ENCODE measurements at regions not wholly inside any gene's neighbourhood (a gene's known extent, or its start where the extent isn't known, plus 50 kb on each side); places are given as distances from the start of the nearest gene placed in this dataset.

GRCh38 chr18:61943175-61943964, 50.6 kb upstream of the RNF152 start:
- Mint-ChIP-seq H3K9me3 (peaks cover 5% of the 10 kb centered on the region), H3K36me3 (ENCODE audit: low read depth) (peaks cover 3% of the 10 kb centered on the region), H3K4me3 (no peak overlapping the region), H3K27ac (no peak overlapping the region), H3K4me1 (ENCODE audit: low read depth) (peaks cover 18% of the 10 kb centered on the region), H3K27me3 (peaks cover 20% of the 10 kb centered on the region)
- DNase-seq (peak; percentile 13), ATAC-seq (no peak)
- ChIA-PET CTCF (no interaction called here), POLR2A (no interaction called here)
- no peak for TF ChIP-seq CTCF (IDR thresholded peaks at IDR 0.05)
- intact Hi-C loops (cut with micrococcal nuclease): no loop called here

Data from activated CD8-positive, alpha-beta T cell treated with anti-CD3 and anti-CD28 coated beads for 36 hours (primary cell).